HepG2 (cell line): ENCODE measurements at regions not wholly inside any gene's neighbourhood (a gene's known extent, or its start where the extent isn't known, plus 50 kb on each side); places are given as distances from the start of the nearest gene placed in this dataset.

Experiments
- ATAC-seq: fragments of 200-7000 bp; cut with Tn5 transposase; 3 replicates; pipeline ENCODE4 v1.9.1; 2020; ENCODE audit warnings: mild to moderate bottlenecking, moderate library complexity
- BruUV-seq: library from RNA; stranded (reverse); fragments of 400-500 nt; replicated peaks from 2 replicates; lab custom pipeline; 2021; lab: Mats Ljungman, UMichigan
- CTCF ChIA-PET: fragments of 300-600 bp; formaldehyde crosslinking; extraction: SDS; loops from one replicate; lab custom pipeline; 2021; ENCODE audit warnings: low total read pairs, inconsistent platforms, low intra/inter-chr PET ratio; lab: Yijun Ruan, JAX
- POLR2A ChIA-PET: fragments of 350-600 bp; sonication (Branson Sonifier 250); formaldehyde crosslinking; loops from one replicate; lab custom pipeline; 2020; ENCODE audit warnings: antibody characterized with exemption, inconsistent platforms; lab: Yijun Ruan, JAX
- DNase-seq: peaks from one replicate; pipeline ENCODE4 v3.0.0-alpha.2; 2015; ENCODE audit warnings: low spot score
- FAIRE-seq: peaks from 3 replicates; lab custom pipeline; 2011; peaks lifted over from hg19 to GRCh38; lab: Jason Lieb, UNC
- H2AFZ ChIP-seq: one replicate; pipeline ENCODE4 v1.6.1; 2011; ENCODE audit warnings: low read length, inconsistent platforms
- H3K27ac ChIP-seq: fragments of 300-600 bp; 3 replicates; pipeline ENCODE4 v1.8.0; 2011; ENCODE audit warnings: mixed run types, mild to moderate bottlenecking, mixed read lengths, low read length, inconsistent platforms; ENCODE audit not compliant: insufficient read depth; ENCODE audit errors: extremely low read length
- H3K27me3 ChIP-seq, 2 experiments: fragments of 200-600 bp in 1 of 2; 2 replicates in 1 of 2; 3 replicates in 1 of 2; pipeline versions ENCODE4 v1.6.0 to v1.8.0; 2011; ENCODE audit warnings: low read length in 2 of 2, mild to moderate bottlenecking in 2 of 2, moderate library complexity in 2 of 2, inconsistent platforms in 1 of 2; ENCODE audit not compliant: insufficient read depth in 2 of 2, control insufficient read depth in 1 of 2
- H3K36me3 ChIP-seq, 2 experiments: fragments of 200-600 bp in 1 of 2; replicated peaks in 1 of 2; 2 replicates in 1 of 2; 3 replicates in 1 of 2; pipeline versions ENCODE4 v1.5.1 to v1.8.0; 2011; ENCODE audit warnings: low read length in 2 of 2, inconsistent platforms in 1 of 2; ENCODE audit not compliant: insufficient read depth in 2 of 2, control insufficient read depth in 1 of 2
- H3K4me1 ChIP-seq: 2 replicates; pipeline ENCODE4 v1.5.1; 2012; ENCODE audit warnings: low read length, inconsistent platforms; ENCODE audit not compliant: insufficient read depth
- H3K4me2 ChIP-seq: 2 replicates; pipeline ENCODE4 v1.6.0; 2011; ENCODE audit warnings: low read depth, low read length, inconsistent platforms
- H3K4me3 ChIP-seq, 3 experiments: fragments of 200-600 bp in 1 of 3; sonication (generic), shearing (Covaris generic) in 1 of 3; replicated peaks in 1 of 3; 2 replicates each; pipeline ENCODE4 v1.5.1; 2011 to 2016; ENCODE audit warnings: low read length in 3 of 3, inconsistent platforms in 2 of 3, low read depth in 2 of 3, mild to moderate bottlenecking in 2 of 3, control low read depth in 1 of 3, mixed read lengths in 1 of 3; ENCODE audit not compliant: insufficient read depth in 1 of 3
- H3K79me2 ChIP-seq: one replicate; pipeline ENCODE4 v1.6.1; 2011; ENCODE audit warnings: low read length, inconsistent platforms; ENCODE audit not compliant: insufficient read depth
- H3K9ac ChIP-seq: 2 replicates; pipeline ENCODE4 v1.6.0; 2011; ENCODE audit warnings: mild to moderate bottlenecking, low read depth, low read length, inconsistent platforms; ENCODE audit not compliant: insufficient read depth
- H3K9me3 ChIP-seq: 2 replicates; pipeline ENCODE4 v1.5.1; 2012; ENCODE audit warnings: mild to moderate bottlenecking, low read length
- H4K20me1 ChIP-seq: 2 replicates; pipeline ENCODE4 v1.6.0; 2011; ENCODE audit warnings: inconsistent platforms, mild to moderate bottlenecking, low read length, moderate library complexity; ENCODE audit not compliant: insufficient read depth
- EED ChIP-seq: sonication (generic); formaldehyde crosslinking; IDR thresholded peaks from 2 replicates; pipeline ENCODE4 v1.5.0; 2020; ENCODE audit warnings: mild to moderate bottlenecking, missing genetic modification reagents
- FOXA1 ChIP-seq, 2 experiments: fragments of 450-650 bp in 1 of 2; sonication (generic) in 1 of 2; formaldehyde crosslinking in 1 of 2; IDR thresholded peaks; 2 replicates each; pipeline versions ENCODE4 v1.4.0 to v1.6.1; 2016 to 2020; ENCODE audit warnings: missing genetic modification reagents in 1 of 2
- FOXA3 ChIP-seq: IDR thresholded peaks from 2 replicates; pipeline ENCODE4 v1.6.1; 2016; ENCODE audit warnings: missing genetic modification reagents, missing compliant biosample characterization
- HMG20B ChIP-seq: conservative IDR thresholded peaks from 2 replicates; pipeline ENCODE4 v1.6.1; 2016; ENCODE audit warnings: missing genetic modification reagents, missing compliant biosample characterization
- NFKBIZ ChIP-seq: IDR thresholded peaks from 2 replicates; pipeline ENCODE4 v1.6.1; 2018; ENCODE audit warnings: missing genetic modification reagents, missing compliant biosample characterization
- NR2C2 ChIP-seq: sonication (generic); formaldehyde crosslinking; IDR thresholded peaks from 2 replicates; pipeline ENCODE4 v1.4.0; 2020; ENCODE audit warnings: missing genetic modification reagents, mild to moderate bottlenecking, moderate library complexity, borderline replicate concordance
- TOPORS ChIP-seq: sonication (generic); formaldehyde crosslinking; IDR thresholded peaks from 2 replicates; pipeline ENCODE4 v1.8.0; 2023; ENCODE audit warnings: mild to moderate bottlenecking, missing genetic modification reagents
- YY1 ChIP-seq: IDR thresholded peaks from 2 replicates; pipeline ENCODE4 v1.6.1; 2011; ENCODE audit warnings: low read length, low read depth, moderate library complexity, mild to moderate bottlenecking; ENCODE audit not compliant: insufficient read depth, insufficient replicate concordance
- ZKSCAN5 ChIP-seq: sonication (generic); formaldehyde crosslinking; IDR thresholded peaks from 2 replicates; pipeline ENCODE4 v1.5.1; 2020; ENCODE audit warnings: mild to moderate bottlenecking, missing genetic modification reagents
- ZNF773 ChIP-seq: sonication (generic); formaldehyde crosslinking; IDR thresholded peaks from 2 replicates; pipeline ENCODE4 v1.4.0; 2020; ENCODE audit warnings: missing genetic modification reagents, borderline replicate concordance
- ZNF841 ChIP-seq: sonication (generic); formaldehyde crosslinking; IDR thresholded peaks from 2 replicates; pipeline ENCODE4 v1.8.1; 2023; ENCODE audit warnings: missing genetic modification reagents, borderline replicate concordance
- WGBS: methylation state at CpG from one replicate; pipeline ENCODE4 v1.1.6; 2017; ENCODE audit warnings: low lambda C conversion rate; 5-methylcytosine and 5-hydroxymethylcytosine counted together
- in situ Hi-C: cut with HindIII; loops from 2 replicates; pipeline ENCODE4 v1.10.0; 2017; ENCODE audit warnings: low pct_unique_long_range_greater_than_20kb; ENCODE audit not compliant: extremely low pct_ligation_motif_present
- intact Hi-C: fragments of 100-400 bp; cut with micrococcal nuclease; formaldehyde crosslinking; loops from one replicate; pipeline ENCODE4 v1.10.0; 2022; ENCODE audit not compliant: unreplicated experiment
- TF ChIP-seq, protein P1 (sequence below): sonication (generic); formaldehyde crosslinking; IDR thresholded peaks from 2 replicates; pipeline ENCODE4 v1.4.0; 2020; ENCODE audit warnings: missing genetic modification reagents, borderline replicate concordance
- TF ChIP-seq, protein P2 (sequence below), 2 experiments: sonication (generic) in 1 of 2; formaldehyde crosslinking in 1 of 2; IDR thresholded peaks; 2 replicates each; pipeline versions ENCODE4 v1.4.0 to v1.6.1; 2018 to 2020; ENCODE audit warnings: missing genetic modification reagents in 2 of 2, borderline replicate concordance in 1 of 2, low read depth in 1 of 2, mild to moderate bottlenecking in 1 of 2, missing biosample characterization in 1 of 2

DNA sequence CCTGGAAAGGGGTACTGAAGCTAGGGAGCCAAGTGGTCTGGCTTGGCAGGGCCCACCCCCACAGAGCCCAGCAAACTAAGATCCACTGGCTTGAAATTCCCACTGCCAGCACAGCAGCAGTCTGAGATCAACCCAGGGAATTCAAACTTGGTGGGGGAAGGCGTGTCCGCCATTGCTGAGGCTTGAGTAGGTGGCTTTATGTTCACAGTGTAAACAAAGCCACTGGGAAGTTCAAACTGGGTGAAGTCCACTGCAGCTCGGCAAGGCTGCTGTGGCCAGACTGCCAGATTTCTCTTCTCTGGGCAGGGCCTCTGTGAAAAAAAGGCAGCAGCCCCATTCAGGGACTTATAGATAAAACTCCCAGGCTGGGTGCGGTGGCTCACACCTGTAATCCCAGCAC, 58.9 kb downstream of the TFDP3 start:
- peak; percentile 7 for DNase-seq
- H3K9ac ChIP-seq, result no peak overlapping the region

More for the DNA sequence above, 58.9 kb downstream of the TFDP3 start:
- in situ Hi-C loops (no loop called here), intact Hi-C loops (no loop called here)
- H3K9me3 ChIP-seq, result no peaks in the 10 kb centered on the region
- no peaks in the 10 kb centered on the region for H4K20me1 ChIP-seq
- no peaks in the 10 kb centered on the region for H3K4me1 ChIP-seq
- FAIRE-seq (no peak), ATAC-seq (no peak)
- no peak overlapping the region for H3K27ac ChIP-seq
- POLR2A ChIA-PET, result no interaction called here
- no peak overlapping the region for H2AFZ ChIP-seq
- BruUV-seq, result no TSS peak
- peak; percentile 60 for TF ChIP-seq YY1
- no peak for TF ChIP-seq EED (CRISPR knock-in tag)
- TF ChIP-seq ZKSCAN5 (CRISPR knock-in tag), result no peak
- TF ChIP-seq ZNF773 (CRISPR knock-in tag), result no peak
- 0 out of 2 replicates have a peak, but pooled peaks have one; percentile 15 for TF ChIP-seq FOXA3 (CRISPR knock-in tag)
- TF ChIP-seq NFKBIZ (CRISPR knock-in tag), result no peak
- no peak for TF ChIP-seq TOPORS (CRISPR knock-in tag)
- TF ChIP-seq, protein P1, sequence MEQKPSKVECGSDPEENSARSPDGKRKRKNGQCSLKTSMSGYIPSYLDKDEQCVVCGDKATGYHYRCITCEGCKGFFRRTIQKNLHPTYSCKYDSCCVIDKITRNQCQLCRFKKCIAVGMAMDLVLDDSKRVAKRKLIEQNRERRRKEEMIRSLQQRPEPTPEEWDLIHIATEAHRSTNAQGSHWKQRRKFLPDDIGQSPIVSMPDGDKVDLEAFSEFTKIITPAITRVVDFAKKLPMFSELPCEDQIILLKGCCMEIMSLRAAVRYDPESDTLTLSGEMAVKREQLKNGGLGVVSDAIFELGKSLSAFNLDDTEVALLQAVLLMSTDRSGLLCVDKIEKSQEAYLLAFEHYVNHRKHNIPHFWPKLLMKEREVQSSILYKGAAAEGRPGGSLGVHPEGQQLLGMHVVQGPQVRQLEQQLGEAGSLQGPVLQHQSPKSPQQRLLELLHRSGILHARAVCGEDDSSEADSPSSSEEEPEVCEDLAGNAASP (CRISPR knock-in tag), result peak; percentile 36; the same call in 1 of the 2 replicates
- TF ChIP-seq ZNF841, result no peak
- TF ChIP-seq, protein P2, sequence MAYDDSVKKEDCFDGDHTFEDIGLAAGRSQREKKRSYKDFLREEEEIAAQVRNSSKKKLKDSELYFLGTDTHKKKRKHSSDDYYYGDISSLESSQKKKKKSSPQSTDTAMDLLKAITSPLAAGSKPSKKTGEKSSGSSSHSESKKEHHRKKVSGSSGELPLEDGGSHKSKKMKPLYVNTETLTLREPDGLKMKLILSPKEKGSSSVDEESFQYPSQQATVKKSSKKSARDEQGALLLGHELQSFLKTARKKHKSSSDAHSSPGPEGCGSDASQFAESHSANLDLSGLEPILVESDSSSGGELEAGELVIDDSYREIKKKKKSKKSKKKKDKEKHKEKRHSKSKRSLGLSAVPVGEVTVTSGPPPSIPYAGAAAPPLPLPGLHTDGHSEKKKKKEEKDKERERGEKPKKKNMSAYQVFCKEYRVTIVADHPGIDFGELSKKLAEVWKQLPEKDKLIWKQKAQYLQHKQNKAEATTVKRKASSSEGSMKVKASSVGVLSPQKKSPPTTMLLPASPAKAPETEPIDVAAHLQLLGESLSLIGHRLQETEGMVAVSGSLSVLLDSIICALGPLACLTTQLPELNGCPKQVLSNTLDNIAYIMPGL (CRISPR knock-in tag; IDR thresholded peaks at IDR 0.05; ENCODE audit: borderline replicate concordance in 1 of 2, low read depth in 1 of 2), result no peak
- TF ChIP-seq HMG20B (CRISPR knock-in tag), result no peak
- TF ChIP-seq NR2C2 (CRISPR knock-in tag), result no peak
- no peak for TF ChIP-seq FOXA1 (IDR thresholded peaks at IDR 0.05)
- peak; percentile 31; the same call in 1 of the 2 replicates for TF ChIP-seq FOXA1 (CRISPR knock-in tag; IDR thresholded peaks at IDR 0.05)
- no peak overlapping the region for H3K4me2 ChIP-seq
- H3K36me3 ChIP-seq, result no peaks in the 10 kb centered on the region
- CTCF ChIA-PET, result no interaction called here
- no peaks in the 10 kb centered on the region for H3K79me2 ChIP-seq
- H3K4me3 ChIP-seq, result no peak overlapping the region
- WGBS, result no CpG with 5 or more reads among the region's 4 CpGs
- H3K27me3 ChIP-seq, result no peaks in the 10 kb centered on the region
